ENCODE measurements at regions not wholly inside any gene's neighbourhood (a gene's known extent, or its start where the extent isn't known, plus 50 kb on each side); places are given as distances from the start of the nearest gene placed in this dataset.

GRCh38 chr4:134309715-134310114 lies 108.1 kb upstream of the PABPC4L start:
- DNase-seq, result no peak

DNA sequence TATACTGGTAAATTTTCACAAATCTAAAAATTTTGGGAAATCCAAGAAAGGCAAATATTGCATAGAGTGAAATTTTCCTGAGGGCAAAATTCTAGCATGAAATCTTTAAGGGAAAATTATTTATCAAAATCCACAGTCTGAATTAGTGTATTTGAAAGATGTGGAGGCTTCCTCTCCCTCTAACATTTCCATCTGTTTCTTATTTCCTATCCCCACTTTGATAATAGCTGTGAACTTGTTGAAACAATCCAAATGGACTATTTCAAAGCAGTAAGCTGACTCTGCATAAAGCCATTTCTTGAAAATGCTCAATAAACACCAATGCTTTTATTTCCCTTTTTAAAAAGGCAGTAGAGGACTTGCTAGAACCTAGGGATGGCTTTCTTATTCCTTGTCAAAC lies 107.3 kb upstream of the PABPC4L start:
- no peak for DNase-seq

- no peak for DNase-seq
Measured at GRCh38 chr4:134298313-134298712, 96.7 kb upstream of the PABPC4L start.

DNA sequence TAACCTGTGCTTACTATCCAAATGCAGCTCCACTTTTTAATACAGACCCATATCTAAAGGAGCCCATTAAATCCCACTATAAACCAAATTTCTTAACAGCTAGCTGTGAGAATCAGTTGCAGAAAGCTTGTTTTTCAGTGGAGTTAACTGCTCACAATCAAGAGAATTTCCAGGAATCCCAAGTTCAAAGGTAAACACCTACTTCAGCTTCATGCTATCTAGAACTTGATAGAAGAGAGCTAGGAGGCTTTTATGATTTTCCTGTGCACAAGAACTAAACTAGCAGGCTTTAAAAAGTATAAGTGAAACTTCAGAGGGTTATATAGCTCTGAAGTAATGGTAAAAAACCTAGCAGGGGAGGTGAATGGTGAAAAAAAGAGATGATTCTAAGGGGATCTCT lies 96.2 kb upstream of the PABPC4L start:
- DNase-seq, result no peak

- no peak for DNase-seq
Measured at GRCh38 chr4:134282680-134283079, 81.1 kb upstream of the PABPC4L start.

DNA sequence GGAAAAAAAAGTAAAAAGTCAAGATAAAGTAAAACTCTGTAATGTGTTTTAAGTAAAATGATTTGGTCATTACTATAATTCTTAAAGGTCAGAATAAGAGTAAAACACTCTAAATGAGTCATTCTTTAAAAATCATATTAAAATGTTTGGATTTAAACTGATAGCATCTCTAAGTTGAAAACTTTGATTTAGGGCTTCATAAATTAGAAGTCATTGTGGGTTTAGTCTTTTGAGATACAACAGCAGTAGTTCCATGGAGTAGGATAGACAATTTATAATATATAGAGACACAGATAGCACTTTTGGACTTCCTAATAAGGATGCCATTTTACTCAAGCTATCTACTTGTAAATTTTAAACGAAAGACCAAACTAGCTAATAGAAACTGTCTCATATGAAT lies 77.1 kb upstream of the PABPC4L start:
- no peak for DNase-seq

- no peak for DNase-seq
Measured at GRCh38 chr4:134276476-134276875, 74.9 kb upstream of the PABPC4L start.

GRCh38 chr4:134260126-134260525 lies 58.5 kb upstream of the PABPC4L start:
- DNase-seq, result no peak

Measured in NCI-H226 (cell line).